Adrenal gland (tissue), 9 donors: ENCODE measurements at regions not wholly inside any gene's neighbourhood (a gene's known extent, or its start where the extent isn't known, plus 50 kb on each side); places are given as distances from the start of the nearest gene placed in this dataset.

Source experiments
- DNase-seq, 7 donors: peaks; one replicate each; pipeline ENCODE4 v3.0.0-alpha.2; 2019 to 2020
- H3K27ac ChIP-seq, 5 donors: fragments of 200-600 bp; sonication (generic) in 4 of 5; 1 replicate in 3 of 5; 2 replicates in 2 of 5; pipeline versions ENCODE4 v1.5.1 to v1.8.0; 2016 to 2020; ENCODE audit warnings: mild to moderate bottlenecking in 1 of 5
- H3K27me3 ChIP-seq: fragments of 200-600 bp; 2 replicates; pipeline ENCODE4 v1.8.0; 2021
- H3K36me3 ChIP-seq, 2 donors: fragments of 200-600 bp; replicated peaks in 1 of 2; 1 replicate in 1 of 2; 2 replicates in 1 of 2; pipeline versions ENCODE4 v1.5.1 to v1.8.0; 2018 to 2022
- H3K4me1 ChIP-seq, 2 donors: fragments of 200-600 bp; replicated peaks in 1 of 2; 1 replicate in 1 of 2; 2 replicates in 1 of 2; pipeline versions ENCODE4 v1.5.1 to v1.8.0; 2018 to 2021
- H3K4me3 ChIP-seq, 4 donors: fragments of 200-600 bp; sonication (generic) in 3 of 4; one replicate each; pipeline ENCODE4 v1.5.1; 2016 to 2018
- H3K9me3 ChIP-seq, 3 donors: fragments of 200-600 bp; sonication (generic) in 1 of 3; replicated peaks in 1 of 3; 1 replicate in 2 of 3; 2 replicates in 1 of 3; pipeline versions ENCODE4 v1.5.1 to v1.8.0; 2016 to 2021
- CTCF ChIP-seq, 6 experiments: fragments of 450-650 bp in 4 of 6; fragments of 200-600 bp in 2 of 6; sonication (generic) in 1 of 6; IDR thresholded peaks; 1 replicate in 5 of 6; 2 replicates in 1 of 6; pipeline versions ENCODE4 v1.5.1 to v1.8.0; 2016 to 2021; ENCODE audit warnings: antibody characterized with exemption in 6 of 6, mild to moderate bottlenecking in 2 of 6, moderate library complexity in 1 of 6
- POLR2A ChIP-seq, 2 donors: fragments of 450-650 bp; IDR thresholded peaks; one replicate each; pipeline ENCODE4 v1.6.1; 2017; ENCODE audit warnings: antibody characterized with exemption in 2 of 2, mild to moderate bottlenecking in 2 of 2, moderate library complexity in 1 of 2
- WGBS, 4 donors: extraction: QIAGEN DNeasy Blood & Tissue Kit in 2 of 4; methylation state at CpG; one replicate each; pipeline versions ENCODE4 v1.1.5 to v1.1.7; 2013 to 2017; 5-methylcytosine and 5-hydroxymethylcytosine counted together
- intact Hi-C, 2 donors: fragments of 100-400 bp; cut with DNase I; formaldehyde crosslinking; loops; one replicate each; pipeline versions ENCODE4 v1.14.1 to v1.15.0; 2022 to 2023
- donor health status: healthy with polysubstance abuse.
- donor health status: Bipolar disorder and iron deficiency.
- donor health status: DM: yes; HTN: yes; CAD: no.
- donor health status: DM: no; HTN: no; CAD: no.
- donor health status: DM: no; HTN: no; CAD: no.

- Histone ChIP-seq H3K4me1 (no peaks in the 10 kb centered on the region), H3K9me3 (no peaks in the 10 kb centered on the region), H3K27me3 (no peaks in the 10 kb centered on the region), H3K27ac (no peak overlapping the region), H3K36me3 (no peaks in the 10 kb centered on the region), H3K4me3 (no peak overlapping the region)
- 42 to 80% (median 60%) methylated on average over 4 of the region's 4 CpGs for WGBS, 4 donors
- TF ChIP-seq POLR2A (IDR thresholded peaks at IDR 0.05) (no peak), CTCF (IDR thresholded peaks at IDR 0.05) (no peak)
- no peak for DNase-seq
- intact Hi-C loops = no loop called here
Observed at GRCh38 chr12:45568808-45569207, 160.7 kb upstream of the ARID2 start.

GRCh38 chr12:45570501-45570900 lies 159.0 kb upstream of the ARID2 start:
- intact Hi-C loops = no loop called here
- H3K4me3 ChIP-seq = no peak overlapping the region
- H3K4me1 ChIP-seq = no peaks in the 10 kb centered on the region
- no peaks in the 10 kb centered on the region for H3K9me3 ChIP-seq
- no peaks in the 10 kb centered on the region for H3K27me3 ChIP-seq
- H3K27ac ChIP-seq = no peak overlapping the region
- TF ChIP-seq CTCF (IDR thresholded peaks at IDR 0.05) (no peak), POLR2A (IDR thresholded peaks at IDR 0.05) (no peak)
- 80 to 98% (median 96%) methylated on average over 1 of the region's 1 CpG; no CpG with 5 or more reads in 1 of the 4 donors for WGBS, 4 donors
- no peak for DNase-seq
- H3K36me3 ChIP-seq = no peaks in the 10 kb centered on the region

- Histone ChIP-seq H3K27ac (no peak overlapping the region), H3K36me3 (no peaks in the 10 kb centered on the region), H3K9me3 (no peaks in the 10 kb centered on the region), H3K4me3 (no peak overlapping the region), H3K27me3 (no peaks in the 10 kb centered on the region), H3K4me1 (no peaks in the 10 kb centered on the region)
- 78 to 90% (median 82%) methylated on average over 1 of the region's 1 CpG for WGBS, 4 donors
- TF ChIP-seq POLR2A (IDR thresholded peaks at IDR 0.05) = no peak
- TF ChIP-seq CTCF (IDR thresholded peaks at IDR 0.05) = no peak
- DNase-seq = no peak
- intact Hi-C loops = no loop called here
Observed at GRCh38 chr12:45572114-45572513, 157.4 kb upstream of the ARID2 start.

- no peaks in the 10 kb centered on the region for H3K4me1 ChIP-seq
- intact Hi-C loops = no loop called here
- no peaks in the 10 kb centered on the region for H3K9me3 ChIP-seq
- H3K27me3 ChIP-seq = no peaks in the 10 kb centered on the region
- no peak overlapping the region for H3K4me3 ChIP-seq
- TF ChIP-seq POLR2A (IDR thresholded peaks at IDR 0.05) = no peak
- no peak for TF ChIP-seq CTCF (IDR thresholded peaks at IDR 0.05)
- no peak overlapping the region for H3K27ac ChIP-seq
- H3K36me3 ChIP-seq = no peaks in the 10 kb centered on the region
- DNase-seq = no peak
Observed at GRCh38 chr12:45575417-45575816, 154.1 kb upstream of the ARID2 start.
